ENCODE measurements at regions not wholly inside any gene's neighbourhood (a gene's known extent, or its start where the extent isn't known, plus 50 kb on each side); places are given as distances from the start of the nearest gene placed in this dataset.
"Not testable (repeated sequence)": the region's sequence is repeated elsewhere in the genome, so short reads cannot be mapped to it uniquely, and the experiment has no call there.

- Histone ChIP-seq H3K4me2 (ENCODE audit: low read length) (no peak overlapping the region), H3K79me2 (ENCODE audit: insufficient read depth, low read length) (no peaks in the 10 kb centered on the region), H2AFZ (ENCODE audit: low read depth, low read length) (no peak overlapping the region), H3K9ac (ENCODE audit: low read length) (no peak overlapping the region), H3K4me3 (ENCODE audit: insufficient read depth, low read depth, low read length) (no peak overlapping the region), H3K27ac (ENCODE audit: low read depth, low read length) (no peak overlapping the region), H3K4me1 (ENCODE audit: insufficient read depth, low read length) (no peaks in the 10 kb centered on the region), H3K36me3 (ENCODE audit: insufficient read depth, low read length) (no peaks in the 10 kb centered on the region), H3K27me3 (ENCODE audit: insufficient read depth, low read length) (no peaks in the 10 kb centered on the region), H3K9me3 (ENCODE audit: insufficient read depth, low read depth, low read length) (no peaks in the 10 kb centered on the region), H4K20me1 (ENCODE audit: insufficient read depth, low read length) (no peaks in the 10 kb centered on the region)
- no peak overlapping the region for H3K4me3 Mint-ChIP-seq (ENCODE audit: unreplicated experiment)
- H3K9me3 Mint-ChIP-seq (ENCODE audit: unreplicated experiment) = peaks cover 14% of the 10 kb centered on the region
- DNase-seq (ENCODE audit: low read depth) (no peak), FAIRE-seq (no peak)
- no peaks in the 10 kb centered on the region for H3K27me3 Mint-ChIP-seq (ENCODE audit: low read depth, unreplicated experiment)
- no peak for TF ChIP-seq EZH2 (IDR thresholded peaks at IDR 0.05; ENCODE audit: insufficient read depth, low read length)
- no peak for TF ChIP-seq CTCF (IDR thresholded peaks at IDR 0.05; ENCODE audit: insufficient read depth, low read depth, low read length)
- H3K4me1 Mint-ChIP-seq (ENCODE audit: low read depth, unreplicated experiment) = no peaks in the 10 kb centered on the region
- H3K36me3 Mint-ChIP-seq (ENCODE audit: low read depth, unreplicated experiment) = no peaks in the 10 kb centered on the region
- no peak overlapping the region for H3K27ac Mint-ChIP-seq (ENCODE audit: unreplicated experiment)
These were observed 171.4 kb downstream of the EDEM1 start for GRCh38 chr3:5358911-5359310.

GRCh38 chr3:5360453-5360852, 172.9 kb downstream of the EDEM1 start:
- H3K4me3 Mint-ChIP-seq (ENCODE audit: unreplicated experiment) = no peak overlapping the region
- no peak overlapping the region for H3K4me3 ChIP-seq (ENCODE audit: insufficient read depth, low read depth, low read length)
- no peaks in the 10 kb centered on the region for H3K4me1 ChIP-seq (ENCODE audit: insufficient read depth, low read length)
- no peak overlapping the region for H3K4me2 ChIP-seq (ENCODE audit: low read length)
- H3K9ac ChIP-seq (ENCODE audit: low read length) = no peak overlapping the region
- FAIRE-seq (no peak), DNase-seq (ENCODE audit: low read depth) (no peak)
- H3K79me2 ChIP-seq (ENCODE audit: insufficient read depth, low read length) = no peaks in the 10 kb centered on the region
- H3K36me3 ChIP-seq (ENCODE audit: insufficient read depth, low read length) = no peaks in the 10 kb centered on the region
- no peaks in the 10 kb centered on the region for H3K9me3 ChIP-seq (ENCODE audit: insufficient read depth, low read depth, low read length)
- TF ChIP-seq EZH2 (IDR thresholded peaks at IDR 0.05; ENCODE audit: insufficient read depth, low read length) = no peak
- TF ChIP-seq CTCF (IDR thresholded peaks at IDR 0.05; ENCODE audit: insufficient read depth, low read depth, low read length) = no peak
- H3K36me3 Mint-ChIP-seq (ENCODE audit: low read depth, unreplicated experiment) = no peaks in the 10 kb centered on the region
- peaks cover 14% of the 10 kb centered on the region for H3K9me3 Mint-ChIP-seq (ENCODE audit: unreplicated experiment)
- H3K27me3 ChIP-seq (ENCODE audit: insufficient read depth, low read length) = no peaks in the 10 kb centered on the region
- no peak overlapping the region for H3K27ac Mint-ChIP-seq (ENCODE audit: unreplicated experiment)
- no peaks in the 10 kb centered on the region for H4K20me1 ChIP-seq (ENCODE audit: insufficient read depth, low read length)
- H2AFZ ChIP-seq (ENCODE audit: low read depth, low read length) = no peak overlapping the region
- no peak overlapping the region for H3K27ac ChIP-seq (ENCODE audit: low read depth, low read length)
- no peaks in the 10 kb centered on the region for H3K4me1 Mint-ChIP-seq (ENCODE audit: low read depth, unreplicated experiment)
- H3K27me3 Mint-ChIP-seq (ENCODE audit: low read depth, unreplicated experiment) = no peaks in the 10 kb centered on the region

- Histone ChIP-seq H3K4me1 (ENCODE audit: insufficient read depth, low read length) (no peaks in the 10 kb centered on the region), H3K36me3 (ENCODE audit: insufficient read depth, low read length) (no peaks in the 10 kb centered on the region), H3K79me2 (ENCODE audit: insufficient read depth, low read length) (no peaks in the 10 kb centered on the region), H4K20me1 (ENCODE audit: insufficient read depth, low read length) (no peaks in the 10 kb centered on the region), H3K9ac (ENCODE audit: low read length) (no peak overlapping the region), H3K9me3 (ENCODE audit: insufficient read depth, low read depth, low read length) (no peaks in the 10 kb centered on the region), H3K27me3 (ENCODE audit: insufficient read depth, low read length) (no peaks in the 10 kb centered on the region), H3K27ac (ENCODE audit: low read depth, low read length) (no peak overlapping the region), H3K4me3 (ENCODE audit: insufficient read depth, low read depth, low read length) (no peak overlapping the region), H2AFZ (ENCODE audit: low read depth, low read length) (no peak overlapping the region), H3K4me2 (ENCODE audit: low read length) (no peak overlapping the region)
- no peak for TF ChIP-seq CTCF (IDR thresholded peaks at IDR 0.05; ENCODE audit: insufficient read depth, low read depth, low read length)
- no peak for TF ChIP-seq EZH2 (IDR thresholded peaks at IDR 0.05; ENCODE audit: insufficient read depth, low read length)
- Mint-ChIP-seq H3K27ac (ENCODE audit: unreplicated experiment) (no peak overlapping the region), H3K4me3 (ENCODE audit: unreplicated experiment) (no peak overlapping the region), H3K36me3 (ENCODE audit: low read depth, unreplicated experiment) (no peaks in the 10 kb centered on the region), H3K4me1 (ENCODE audit: low read depth, unreplicated experiment) (no peaks in the 10 kb centered on the region), H3K27me3 (ENCODE audit: low read depth, unreplicated experiment) (no peaks in the 10 kb centered on the region), H3K9me3 (ENCODE audit: unreplicated experiment) (peaks cover 5% of the 10 kb centered on the region)
- DNase-seq (ENCODE audit: low read depth) = no peak
- FAIRE-seq = no peak
These were observed 179.2 kb downstream of the EDEM1 start for GRCh38 chr3:5366746-5367145.

- H3K27ac Mint-ChIP-seq (ENCODE audit: unreplicated experiment); H3K36me3 Mint-ChIP-seq (ENCODE audit: low read depth, unreplicated experiment); H3K9me3 ChIP-seq (ENCODE audit: insufficient read depth, low read depth, low read length); H3K27ac ChIP-seq (ENCODE audit: low read depth, low read length); H3K4me1 Mint-ChIP-seq (ENCODE audit: low read depth, unreplicated experiment); H3K9me3 Mint-ChIP-seq (ENCODE audit: unreplicated experiment); H3K4me3 ChIP-seq (ENCODE audit: insufficient read depth, low read depth, low read length); H3K36me3 ChIP-seq (ENCODE audit: insufficient read depth, low read length); DNase-seq (ENCODE audit: low read depth); H3K4me2 ChIP-seq (ENCODE audit: low read length); H3K4me1 ChIP-seq (ENCODE audit: insufficient read depth, low read length); H2AFZ ChIP-seq (ENCODE audit: low read depth, low read length); H3K79me2 ChIP-seq (ENCODE audit: insufficient read depth, low read length); H4K20me1 ChIP-seq (ENCODE audit: insufficient read depth, low read length); H3K27me3 ChIP-seq (ENCODE audit: insufficient read depth, low read length); FAIRE-seq; H3K27me3 Mint-ChIP-seq (ENCODE audit: low read depth, unreplicated experiment); H3K4me3 Mint-ChIP-seq (ENCODE audit: unreplicated experiment); H3K9ac ChIP-seq (ENCODE audit: low read length): not testable (repeated sequence)
These were observed 184.0 kb downstream of the EDEM1 start for GRCh38 chr3:5371555-5371954.
